ENCODE measurements at regions not wholly inside any gene's neighbourhood (a gene's known extent, or its start where the extent isn't known, plus 50 kb on each side); places are given as distances from the start of the nearest gene placed in this dataset.

DNA sequence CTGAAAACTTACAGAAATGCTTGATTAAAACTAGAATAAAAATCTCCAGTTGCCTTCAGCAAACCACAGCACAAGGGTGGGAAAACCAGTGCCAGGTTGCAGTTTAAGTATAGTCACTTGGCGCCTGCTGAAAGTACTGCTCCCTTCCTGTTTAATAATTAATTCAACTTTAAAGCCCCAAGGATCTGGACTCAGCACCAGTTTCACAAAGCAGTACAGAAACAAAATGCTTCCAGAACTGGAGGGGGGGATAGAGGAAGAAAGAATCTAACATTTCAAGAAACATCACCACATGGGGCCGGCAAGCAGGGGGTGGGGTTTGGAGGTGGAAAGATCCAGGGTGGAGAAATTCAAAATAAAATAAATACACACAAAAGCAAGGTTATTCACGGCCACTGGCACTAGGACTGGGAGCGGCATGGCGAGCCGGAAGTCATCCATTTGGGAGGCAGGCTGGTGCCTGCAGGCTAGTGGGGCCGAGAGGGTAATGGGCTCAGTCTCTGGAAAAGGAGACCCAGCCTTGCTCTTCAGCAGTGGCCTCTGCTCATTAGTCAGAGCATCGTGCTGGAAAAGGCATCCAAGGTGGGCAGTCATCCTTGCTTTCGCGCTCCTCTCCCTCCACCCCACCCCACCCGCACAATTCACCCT lies 85.8 kb downstream of the POU3F3 start:
- H3K27me3 ChIP-seq (replicated peaks in 1 of 4; ENCODE audit: control extremely low read depth in 1 of 4, control insufficient read depth in 3 of 4, insufficient read depth in 4 of 4, low read length in 3 of 4): no peaks in the 10 kb centered on the region
- no peaks in the 10 kb centered on the region for H3K9me3 ChIP-seq (ENCODE audit: control extremely low read depth in 1 of 3, control insufficient read depth in 2 of 3, insufficient read depth in 1 of 3, low read length in 2 of 3)
- Mint-ChIP-seq H3K27me3 (no peaks in the 10 kb centered on the region), H3K9me3 (ENCODE audit: insufficient read depth) (no peaks in the 10 kb centered on the region), H3K27ac (no peak overlapping the region), H3K4me3 (no peak overlapping the region), H3K4me1 (peaks cover 35% of the 10 kb centered on the region)
- H3K4me2 ChIP-seq (replicated peaks; ENCODE audit: low read depth, low read length, poor library complexity, severe bottlenecking): no peak overlapping the region
- ChIA-PET CTCF (interaction anchor here (2.4 kb wide), 1 partner anchor 36 kb away, joined by 11 read pairs; no protein-coding TSS in a partner anchor), POLR2A (no interaction called here)
- no peak for TF ChIP-seq EZH2 (IDR thresholded peaks at IDR 0.05; ENCODE audit: borderline replicate concordance, insufficient read depth, low read depth, low read length, poor library complexity, severe bottlenecking)
- TF ChIP-seq, protein P1, sequence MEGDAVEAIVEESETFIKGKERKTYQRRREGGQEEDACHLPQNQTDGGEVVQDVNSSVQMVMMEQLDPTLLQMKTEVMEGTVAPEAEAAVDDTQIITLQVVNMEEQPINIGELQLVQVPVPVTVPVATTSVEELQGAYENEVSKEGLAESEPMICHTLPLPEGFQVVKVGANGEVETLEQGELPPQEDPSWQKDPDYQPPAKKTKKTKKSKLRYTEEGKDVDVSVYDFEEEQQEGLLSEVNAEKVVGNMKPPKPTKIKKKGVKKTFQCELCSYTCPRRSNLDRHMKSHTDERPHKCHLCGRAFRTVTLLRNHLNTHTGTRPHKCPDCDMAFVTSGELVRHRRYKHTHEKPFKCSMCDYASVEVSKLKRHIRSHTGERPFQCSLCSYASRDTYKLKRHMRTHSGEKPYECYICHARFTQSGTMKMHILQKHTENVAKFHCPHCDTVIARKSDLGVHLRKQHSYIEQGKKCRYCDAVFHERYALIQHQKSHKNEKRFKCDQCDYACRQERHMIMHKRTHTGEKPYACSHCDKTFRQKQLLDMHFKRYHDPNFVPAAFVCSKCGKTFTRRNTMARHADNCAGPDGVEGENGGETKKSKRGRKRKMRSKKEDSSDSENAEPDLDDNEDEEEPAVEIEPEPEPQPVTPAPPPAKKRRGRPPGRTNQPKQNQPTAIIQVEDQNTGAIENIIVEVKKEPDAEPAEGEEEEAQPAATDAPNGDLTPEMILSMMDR (IDR thresholded peaks at IDR 0.05): no peak
- DNase-seq (no peak), ATAC-seq (ENCODE audit: low read depth) (no peak)
- peak overlapping the region; percentile 16 for H3K9ac ChIP-seq (ENCODE audit: low read length)
- H3K4me1 ChIP-seq (ENCODE audit: control insufficient read depth in 2 of 2, insufficient read depth in 2 of 2, low read length in 2 of 2): peaks cover 23 to 26% of the 10 kb centered on the region in 2 donors
- peak overlapping the region; percentile 80 for H2AFZ ChIP-seq (ENCODE audit: insufficient read depth, low read depth, low read length, poor library complexity, severe bottlenecking)
- no peaks in the 10 kb centered on the region for H3K36me3 ChIP-seq (replicated peaks in 1 of 2; ENCODE audit: control extremely low read depth in 1 of 2, control insufficient read depth in 1 of 2, extremely low read depth in 1 of 2, insufficient read depth in 2 of 2, low read length in 1 of 2)
- H3K79me2 ChIP-seq (ENCODE audit: control insufficient read depth, insufficient read depth, low read length): no peaks in the 10 kb centered on the region
- no peak overlapping the region for H3K27ac ChIP-seq (ENCODE audit: low read length in 2 of 2)
- H3K4me3 ChIP-seq (ENCODE audit: control extremely low read depth in 1 of 5, extremely low read depth in 1 of 5, insufficient read depth in 1 of 5, low read depth in 2 of 5, low read length in 4 of 5): no peak overlapping the region
- intact Hi-C loops (cut with micrococcal nuclease): no loop called here
- 87% methylated on average over 9 of the region's 11 CpGs for WGBS (ENCODE audit: insufficient coverage)
- H4K20me1 ChIP-seq (ENCODE audit: control insufficient read depth, insufficient read depth, low read length, poor library complexity, severe bottlenecking): no peaks in the 10 kb centered on the region

DNA sequence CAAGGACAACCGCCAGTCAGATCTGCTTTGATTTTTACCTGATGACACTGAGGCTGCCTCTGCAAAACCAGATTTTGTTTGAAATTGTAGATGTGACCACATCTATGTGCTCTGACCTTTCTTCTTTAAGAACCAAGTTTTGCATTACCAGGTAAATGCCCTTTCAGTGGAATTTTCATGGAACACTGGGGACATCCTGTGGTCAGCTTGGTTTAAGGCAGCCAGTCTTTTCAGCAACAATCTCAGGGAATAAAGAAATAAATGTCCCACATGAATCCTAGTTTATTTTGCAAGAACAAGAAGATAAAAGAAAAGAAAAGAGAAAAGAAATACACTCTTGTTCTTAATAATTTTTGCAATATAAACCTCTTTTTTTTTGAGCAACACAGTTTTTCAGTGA lies 90.6 kb downstream of the POU3F3 start:
- Histone ChIP-seq H3K9ac (ENCODE audit: low read length) (no peak overlapping the region), H3K4me1 (ENCODE audit: control insufficient read depth in 2 of 2, insufficient read depth in 2 of 2, low read length in 2 of 2) (peaks cover 10 to 11% of the 10 kb centered on the region in 2 donors), H3K9me3 (ENCODE audit: control extremely low read depth in 1 of 3, control insufficient read depth in 2 of 3, insufficient read depth in 1 of 3, low read length in 2 of 3) (no peaks in the 10 kb centered on the region), H2AFZ (ENCODE audit: insufficient read depth, low read depth, low read length, poor library complexity, severe bottlenecking) (no peak overlapping the region), H3K4me3 (ENCODE audit: control extremely low read depth in 1 of 5, extremely low read depth in 1 of 5, insufficient read depth in 1 of 5, low read depth in 2 of 5, low read length in 4 of 5) (no peak overlapping the region), H3K4me2 (replicated peaks; ENCODE audit: low read depth, low read length, poor library complexity, severe bottlenecking) (no peak overlapping the region), H3K27ac (ENCODE audit: low read length in 2 of 2) (no peak overlapping the region), H3K79me2 (ENCODE audit: control insufficient read depth, insufficient read depth, low read length) (no peaks in the 10 kb centered on the region), H4K20me1 (ENCODE audit: control insufficient read depth, insufficient read depth, low read length, poor library complexity, severe bottlenecking) (no peaks in the 10 kb centered on the region), H3K36me3 (replicated peaks in 1 of 2; ENCODE audit: control extremely low read depth in 1 of 2, control insufficient read depth in 1 of 2, extremely low read depth in 1 of 2, insufficient read depth in 2 of 2, low read length in 1 of 2) (no peaks in the 10 kb centered on the region), H3K27me3 (replicated peaks in 1 of 4; ENCODE audit: control extremely low read depth in 1 of 4, control insufficient read depth in 3 of 4, insufficient read depth in 4 of 4, low read length in 3 of 4) (peaks cover 0 to 4% (median 0%) of the 10 kb centered on the region in 4 experiments)
- Mint-ChIP-seq H3K27ac (no peak overlapping the region), H3K9me3 (ENCODE audit: insufficient read depth) (no peaks in the 10 kb centered on the region), H3K4me3 (no peak overlapping the region), H3K27me3 (peaks cover 7% of the 10 kb centered on the region), H3K4me1 (peaks cover 17% of the 10 kb centered on the region)
- ChIA-PET CTCF (interaction anchor here (1.2 kb wide), 1 partner anchor 9 kb away, joined by 4 read pairs; no protein-coding TSS in a partner anchor), POLR2A (no interaction called here)
- TF ChIP-seq, protein P1 (IDR thresholded peaks at IDR 0.05): peak; percentile 20
- TF ChIP-seq EZH2 (IDR thresholded peaks at IDR 0.05; ENCODE audit: borderline replicate concordance, insufficient read depth, low read depth, low read length, poor library complexity, severe bottlenecking): no peak
- no CpG with 5 or more reads among the region's 1 CpG for WGBS (ENCODE audit: insufficient coverage)
- DNase-seq: peak; percentile 18
- intact Hi-C loops (cut with micrococcal nuclease): no loop called here
- ATAC-seq (ENCODE audit: low read depth): no peak
